ENCODE measurements at regions not wholly inside any gene's neighbourhood (a gene's known extent, or its start where the extent isn't known, plus 50 kb on each side); places are given as distances from the start of the nearest gene placed in this dataset.

DNA sequence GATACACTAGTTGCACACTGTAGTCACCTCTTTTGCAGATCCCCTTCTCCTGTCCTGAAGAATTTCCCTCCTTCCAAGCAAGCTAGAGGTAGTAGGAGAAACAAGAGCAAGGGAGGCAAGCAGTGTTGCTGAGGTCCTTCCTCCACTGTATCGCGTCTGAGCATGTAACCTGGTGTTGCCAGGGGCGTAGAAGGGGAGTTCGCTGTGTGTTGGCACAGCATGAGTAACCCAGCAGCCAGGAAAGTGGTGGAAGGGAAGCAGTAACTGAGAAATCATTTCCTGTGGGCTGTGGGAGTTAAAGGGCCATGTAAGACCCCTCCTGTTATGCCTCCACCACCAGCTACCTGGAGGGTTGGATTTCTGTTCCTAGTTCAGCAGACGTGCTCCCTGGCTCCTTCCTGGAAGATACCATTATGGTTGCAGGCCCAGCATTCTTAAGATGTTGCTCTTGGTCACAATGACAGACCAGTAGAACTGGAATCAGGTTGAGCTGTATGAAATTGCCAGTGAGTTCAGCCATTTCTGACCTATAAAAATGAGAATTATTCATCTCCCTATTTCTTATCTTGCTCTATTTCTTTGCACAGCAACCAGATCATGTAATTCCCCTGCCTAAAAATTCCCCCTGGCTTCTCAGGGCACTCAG is 215.3 kb upstream of the TOPAZ1 start:
- H3K27ac ChIP-seq = no peak overlapping the region
- intact Hi-C loops (cut with DNase I; ENCODE audit: low total_unique reads) = no loop called here
- H3K36me3 ChIP-seq = no peaks in the 10 kb centered on the region
- DNase-seq = no peak
- TF ChIP-seq, protein P1, sequence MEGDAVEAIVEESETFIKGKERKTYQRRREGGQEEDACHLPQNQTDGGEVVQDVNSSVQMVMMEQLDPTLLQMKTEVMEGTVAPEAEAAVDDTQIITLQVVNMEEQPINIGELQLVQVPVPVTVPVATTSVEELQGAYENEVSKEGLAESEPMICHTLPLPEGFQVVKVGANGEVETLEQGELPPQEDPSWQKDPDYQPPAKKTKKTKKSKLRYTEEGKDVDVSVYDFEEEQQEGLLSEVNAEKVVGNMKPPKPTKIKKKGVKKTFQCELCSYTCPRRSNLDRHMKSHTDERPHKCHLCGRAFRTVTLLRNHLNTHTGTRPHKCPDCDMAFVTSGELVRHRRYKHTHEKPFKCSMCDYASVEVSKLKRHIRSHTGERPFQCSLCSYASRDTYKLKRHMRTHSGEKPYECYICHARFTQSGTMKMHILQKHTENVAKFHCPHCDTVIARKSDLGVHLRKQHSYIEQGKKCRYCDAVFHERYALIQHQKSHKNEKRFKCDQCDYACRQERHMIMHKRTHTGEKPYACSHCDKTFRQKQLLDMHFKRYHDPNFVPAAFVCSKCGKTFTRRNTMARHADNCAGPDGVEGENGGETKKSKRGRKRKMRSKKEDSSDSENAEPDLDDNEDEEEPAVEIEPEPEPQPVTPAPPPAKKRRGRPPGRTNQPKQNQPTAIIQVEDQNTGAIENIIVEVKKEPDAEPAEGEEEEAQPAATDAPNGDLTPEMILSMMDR (IDR thresholded peaks at IDR 0.05 in 4 of 5, conservative IDR thresholded peaks at IDR 0.05 in 1 of 5) = no peak
- no peak for TF ChIP-seq POLR2A (IDR thresholded peaks at IDR 0.05)
- H3K27me3 ChIP-seq = peaks cover 21 to 29% (median 26%) of the 10 kb centered on the region in 3 donors
- no peaks in the 10 kb centered on the region for H3K9me3 ChIP-seq
- no peak overlapping the region for H3K4me3 ChIP-seq
- in situ Hi-C loops (cut with MboI; ENCODE audit: low sequenced_read_pairs in 4 of 4) = no loop called here
- ATAC-seq = no peak
- peaks cover 5 to 6% of the 10 kb centered on the region in 2 donors for H3K4me1 ChIP-seq

DNA sequence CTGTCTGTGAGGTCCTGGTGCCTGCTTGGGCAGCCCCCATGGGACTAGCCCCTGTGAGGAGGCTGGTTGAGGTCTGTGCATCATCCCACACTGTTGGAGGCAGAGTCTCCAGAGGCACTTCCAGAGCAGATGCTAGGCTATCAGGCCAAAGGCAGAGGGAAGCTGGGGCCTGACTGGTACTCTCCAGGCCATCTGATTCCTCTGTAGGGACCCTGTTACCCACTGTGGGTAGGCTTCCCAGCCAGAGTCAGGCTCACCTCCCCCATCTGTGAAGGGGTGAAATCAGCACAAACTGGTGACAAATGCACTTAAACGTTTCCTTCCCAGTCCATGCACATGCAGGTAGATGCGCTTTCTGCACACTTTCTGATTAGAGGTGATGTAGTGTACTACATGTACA is 212.6 kb upstream of the TOPAZ1 start:
- no peaks in the 10 kb centered on the region for H3K4me1 ChIP-seq
- no peaks in the 10 kb centered on the region for H3K9me3 ChIP-seq
- no peak for DNase-seq
- in situ Hi-C loops (cut with MboI; ENCODE audit: low sequenced_read_pairs in 4 of 4) = no loop called here
- no peaks in the 10 kb centered on the region for H3K36me3 ChIP-seq
- ATAC-seq = no peak
- TF ChIP-seq, protein P1 (IDR thresholded peaks at IDR 0.05 in 4 of 5, conservative IDR thresholded peaks at IDR 0.05 in 1 of 5) = no peak
- no peak for TF ChIP-seq POLR2A (IDR thresholded peaks at IDR 0.05)
- no peak overlapping the region for H3K4me3 ChIP-seq
- intact Hi-C loops (cut with DNase I; ENCODE audit: low total_unique reads) = no loop called here
- H3K27me3 ChIP-seq = peaks cover 0 to 4% (median 2%) of the 10 kb centered on the region in 3 donors
- H3K27ac ChIP-seq = no peak overlapping the region

DNA sequence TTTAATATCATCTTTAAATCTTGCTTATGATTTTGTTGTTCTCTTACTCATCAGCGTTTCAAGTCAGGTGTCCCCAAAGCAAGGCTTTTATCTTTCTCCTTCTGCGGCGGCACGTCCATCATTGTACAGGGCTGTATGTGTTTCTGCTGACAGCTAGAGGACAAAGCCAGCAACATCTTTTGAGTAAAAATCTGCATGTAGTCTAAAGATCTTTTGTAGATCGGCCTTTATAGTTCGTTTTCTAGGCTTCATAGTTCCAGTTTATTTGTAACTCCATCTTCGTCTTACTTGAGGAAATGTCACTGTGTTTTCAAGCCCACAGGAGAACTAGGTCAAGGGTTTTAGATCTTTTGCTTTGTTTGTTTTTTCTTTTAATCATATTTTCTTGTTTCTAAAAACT is 211.4 kb upstream of the TOPAZ1 start:
- Histone ChIP-seq H3K27ac (no peak overlapping the region), H3K9me3 (no peaks in the 10 kb centered on the region), H3K4me3 (no peak overlapping the region), H3K27me3 (no peaks in the 10 kb centered on the region), H3K4me1 (no peaks in the 10 kb centered on the region), H3K36me3 (no peaks in the 10 kb centered on the region)
- DNase-seq (no peak), ATAC-seq (no peak)
- TF ChIP-seq, protein P1 (IDR thresholded peaks at IDR 0.05 in 4 of 5, conservative IDR thresholded peaks at IDR 0.05 in 1 of 5) = no peak
- TF ChIP-seq POLR2A (IDR thresholded peaks at IDR 0.05) = no peak
- in situ Hi-C loops (cut with MboI; ENCODE audit: low sequenced_read_pairs in 4 of 4) = no loop called here
- intact Hi-C loops (cut with DNase I; ENCODE audit: low total_unique reads) = no loop called here

DNA sequence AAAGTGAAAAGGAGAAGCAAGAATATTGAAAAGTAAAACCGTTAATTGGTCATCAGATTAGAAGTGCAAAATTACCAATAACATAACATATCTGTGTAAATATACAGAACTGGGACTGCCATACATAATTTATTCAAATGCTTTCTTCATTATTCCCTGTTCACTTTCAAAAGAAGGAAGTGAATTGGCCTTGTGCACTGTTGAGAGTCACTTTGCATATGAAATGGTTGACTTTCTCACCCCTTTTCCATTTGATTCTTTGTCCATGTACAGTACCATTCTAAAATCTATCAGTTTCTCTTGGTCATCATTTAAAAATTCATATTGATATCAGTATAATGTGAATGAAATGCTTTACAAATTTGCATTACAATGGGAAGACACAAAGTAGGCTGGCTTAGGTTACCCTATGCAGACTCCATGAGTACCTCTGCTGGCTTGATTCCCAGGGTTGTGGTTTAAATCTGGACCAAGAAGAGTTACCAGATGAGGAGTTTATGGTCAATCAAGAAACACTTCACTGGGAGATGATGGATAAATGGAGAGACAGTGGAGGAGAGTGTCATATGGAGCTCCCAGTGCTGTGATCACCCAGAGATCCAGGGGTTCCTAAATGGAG is 210.9 kb upstream of the TOPAZ1 start:
- Histone ChIP-seq H3K27ac (no peak overlapping the region), H3K4me1 (no peaks in the 10 kb centered on the region), H3K27me3 (no peaks in the 10 kb centered on the region), H3K9me3 (no peaks in the 10 kb centered on the region), H3K36me3 (no peaks in the 10 kb centered on the region), H3K4me3 (no peak overlapping the region)
- TF ChIP-seq POLR2A (IDR thresholded peaks at IDR 0.05) = no peak
- TF ChIP-seq, protein P1 (IDR thresholded peaks at IDR 0.05 in 4 of 5, conservative IDR thresholded peaks at IDR 0.05 in 1 of 5) = no peak
- in situ Hi-C loops (cut with MboI; ENCODE audit: low sequenced_read_pairs in 4 of 4) = no loop called here
- no peak for ATAC-seq
- intact Hi-C loops (cut with DNase I; ENCODE audit: low total_unique reads) = no loop called here
- no peak for DNase-seq

Data from gastrocnemius medialis (tissue), 4 donors.